HCT116 (cell line): ENCODE measurements at regions not wholly inside any gene's neighbourhood (a gene's known extent, or its start where the extent isn't known, plus 50 kb on each side); places are given as distances from the start of the nearest gene placed in this dataset.

Experiments
- ATAC-seq: fragments of 200-7000 bp; cut with Tn5 transposase; 2 replicates; pipeline ENCODE4 v1.9.1; 2020; ENCODE audit warnings: mild to moderate bottlenecking, moderate library complexity
- BruUV-seq: library from RNA; stranded (reverse); fragments of 400-500 nt; replicated peaks from 2 replicates; lab custom pipeline; 2021; lab: Mats Ljungman, UMichigan
- CTCF ChIA-PET: fragments of 300-600 bp; sonication (Branson Sonifier 250); formaldehyde crosslinking; loops from one replicate; lab custom pipeline; 2021; ENCODE audit warnings: antibody characterized with exemption; lab: Charles Lee
- POLR2A ChIA-PET: fragments of 300-600, 350-600 bp; sonication (Branson Sonifier 250); formaldehyde crosslinking; loops from one replicate; lab custom pipeline; 2021; ENCODE audit warnings: antibody characterized with exemption; lab: Charles Lee
- RAD21 ChIA-PET, 2 experiments: fragments of 300-600 bp; sonication (Branson Sonifier 250); formaldehyde crosslinking; loops; one replicate each; lab custom pipeline; 2023; ENCODE audit warnings: low total read pairs in 2 of 2; ENCODE audit not compliant: uncharacterized antibody in 2 of 2, unreplicated experiment in 2 of 2, low non-redundant PET in 1 of 2; lab: Charles Lee
- DNase-seq: peaks from one replicate; pipeline ENCODE4 v3.0.0-alpha.2; 2010; ENCODE audit warnings: low read depth, low spot score
- H2AFZ ChIP-seq: fragments of 200-600 bp; shearing (Covaris generic), sonication (generic); 2 replicates; pipeline ENCODE4 v1.6.1; 2017; ENCODE audit warnings: low read depth, mixed run types, mixed read lengths, antibody characterized with exemption, low read length; ENCODE audit not compliant: poor library complexity, severe bottlenecking
- H3K27ac ChIP-seq: 2 replicates; pipeline ENCODE4 v1.5.1; 2012; ENCODE audit warnings: low read depth, low read length
- H3K27me3 ChIP-seq: fragments of 200-600 bp; sonication (generic); 2 replicates; pipeline ENCODE4 v1.6.1; 2016; ENCODE audit warnings: mixed run types, low read length, mixed read lengths; ENCODE audit not compliant: insufficient read depth
- H3K36me3 ChIP-seq, 2 experiments: fragments of 200-500 bp in 1 of 2; fragments of 200-600 bp in 1 of 2; sonication (Bioruptor generic) in 1 of 2; sonication (generic) in 1 of 2; 2 replicates each; pipeline versions ENCODE4 v1.5.1 to v1.6.1; 2014 to 2016; ENCODE audit warnings: low read length in 2 of 2, inconsistent platforms in 1 of 2, mixed read lengths in 1 of 2, mixed run types in 1 of 2; ENCODE audit not compliant: insufficient read depth in 2 of 2, control insufficient read depth in 1 of 2
- H3K4me1 ChIP-seq, 2 experiments: fragments of 200-600 bp in 1 of 2; sonication (generic) in 1 of 2; 2 replicates each; pipeline versions ENCODE4 v1.5.1 to v1.6.1; 2012 to 2017; ENCODE audit warnings: low read length in 2 of 2, inconsistent platforms in 1 of 2, mild to moderate bottlenecking in 1 of 2, mixed read lengths in 1 of 2, mixed run types in 1 of 2, moderate library complexity in 1 of 2; ENCODE audit not compliant: insufficient read depth in 2 of 2, control insufficient read depth in 1 of 2
- H3K4me2 ChIP-seq: fragments of 200-600 bp; sonication (generic); 2 replicates; pipeline ENCODE4 v1.6.1; 2017; ENCODE audit warnings: mixed run types, low read length, mixed read lengths
- H3K4me3 ChIP-seq, 2 experiments: fragments of 200-600 bp in 1 of 2; sonication (generic) in 1 of 2; replicated peaks in 1 of 2; 2 replicates each; pipeline ENCODE4 v1.5.1; 2011 to 2016; ENCODE audit warnings: low read length in 2 of 2, control low read depth in 1 of 2, low read depth in 1 of 2, mild to moderate bottlenecking in 1 of 2, mixed read lengths in 1 of 2, mixed run types in 1 of 2
- H3K79me2 ChIP-seq: fragments of 200-600 bp; sonication (generic); 2 replicates; pipeline ENCODE4 v1.6.1; 2017; ENCODE audit warnings: mild to moderate bottlenecking, mixed run types, low read length, moderate library complexity, mixed read lengths; ENCODE audit not compliant: insufficient read depth
- H3K9ac ChIP-seq: fragments of 200-600 bp; sonication (generic); 2 replicates; pipeline ENCODE4 v1.6.1; 2016; ENCODE audit warnings: low read length, mixed read lengths
- H3K9me2 ChIP-seq: fragments of 200-600 bp; sonication (generic), shearing (Covaris generic); 2 replicates; pipeline ENCODE4 v1.6.1; 2017; ENCODE audit warnings: mixed run types, mild to moderate bottlenecking, moderate library complexity; ENCODE audit not compliant: insufficient read depth
- H3K9me3 ChIP-seq, 2 experiments: fragments of 200-500 bp in 1 of 2; fragments of 200-600 bp in 1 of 2; sonication (Bioruptor generic) in 1 of 2; sonication (generic) in 1 of 2; 2 replicates each; pipeline ENCODE4 v1.6.1; 2014 to 2017; ENCODE audit warnings: low read length in 2 of 2, mixed read lengths in 2 of 2, inconsistent platforms in 1 of 2, low read depth in 1 of 2, mild to moderate bottlenecking in 1 of 2, mixed run types in 1 of 2, moderate library complexity in 1 of 2; ENCODE audit not compliant: control insufficient read depth in 1 of 2, insufficient read depth in 1 of 2
- H4K20me1 ChIP-seq: fragments of 200-600 bp; sonication (generic), shearing (Covaris generic); 2 replicates; pipeline ENCODE4 v1.6.1; 2017; ENCODE audit warnings: mixed run types, mild to moderate bottlenecking, moderate library complexity; ENCODE audit not compliant: insufficient read depth
- ATF3 ChIP-seq: IDR thresholded peaks from 2 replicates; pipeline ENCODE4 v1.6.1; 2012
- CTCF ChIP-seq, 3 experiments: fragments of 200-600 bp in 1 of 3; sonication (generic) in 1 of 3; IDR thresholded peaks in 2 of 3; conservative IDR thresholded peaks in 1 of 3; 2 replicates each; pipeline ENCODE4 v1.5.1; 2012 to 2017; ENCODE audit warnings: low read depth in 2 of 3, low read length in 2 of 3, antibody characterized with exemption in 1 of 3, borderline replicate concordance in 1 of 3, control low read depth in 1 of 3, mild to moderate bottlenecking in 1 of 3, mixed read lengths in 1 of 3, mixed run types in 1 of 3, moderate library complexity in 1 of 3; ENCODE audit not compliant: insufficient read depth in 1 of 3
- RAD21 ChIP-seq: IDR thresholded peaks from 2 replicates; pipeline ENCODE4 v1.6.1; 2012; ENCODE audit warnings: low read depth, mild to moderate bottlenecking
- REST ChIP-seq: IDR thresholded peaks from 2 replicates; pipeline ENCODE4 v1.6.1; 2012; ENCODE audit warnings: low read depth
- SIN3A ChIP-seq: IDR thresholded peaks from 2 replicates; pipeline ENCODE4 v1.6.1; 2012; ENCODE audit warnings: low read depth
- SP1 ChIP-seq: IDR thresholded peaks from 2 replicates; pipeline ENCODE4 v1.6.1; 2012; ENCODE audit warnings: low read depth
- YY1 ChIP-seq: IDR thresholded peaks from 2 replicates; pipeline ENCODE4 v1.6.1; 2011; ENCODE audit warnings: low read length, low read depth, moderate library complexity, mild to moderate bottlenecking; ENCODE audit not compliant: insufficient replicate concordance; ENCODE audit errors: extremely low read depth
- ZBTB33 ChIP-seq: IDR thresholded peaks from 2 replicates; pipeline ENCODE4 v1.6.1; 2011; ENCODE audit warnings: mild to moderate bottlenecking, low read length, moderate library complexity; ENCODE audit not compliant: insufficient replicate concordance; ENCODE audit errors: extremely low read depth
- intact Hi-C: fragments of 100-400 bp; cut with micrococcal nuclease; formaldehyde crosslinking; loops from 2 replicates; pipeline ENCODE4 v1.10.0; 2022

GRCh38 chr2:222361787-222362186, 62.6 kb upstream of the SGPP2 start:
- ATAC-seq: no peak

More at GRCh38 chr2:222361787-222362186, 62.6 kb upstream of the SGPP2 start:
- Histone ChIP-seq H3K79me2 (no peaks in the 10 kb centered on the region), H2AFZ (no peak overlapping the region), H3K9ac (no peak overlapping the region), H3K9me2 (no peaks in the 10 kb centered on the region), H4K20me1 (no peaks in the 10 kb centered on the region), H3K27ac (no peak overlapping the region), H3K4me3 (no peak overlapping the region), H3K4me2 (no peak overlapping the region), H3K9me3 (no peaks in the 10 kb centered on the region), H3K36me3 (no peaks in the 10 kb centered on the region), H3K4me1 (no peaks in the 10 kb centered on the region), H3K27me3 (no peaks in the 10 kb centered on the region)
- ChIA-PET POLR2A (no interaction called here), CTCF (no interaction called here), RAD21 (no interaction called here)
- no peak for DNase-seq
- no TSS peak for BruUV-seq
- intact Hi-C loops: no loop called here
- TF ChIP-seq ATF3 (no peak), SIN3A (no peak), ZBTB33 (no peak), CTCF (IDR thresholded peaks at IDR 0.05 in 2 of 3, conservative IDR thresholded peaks at IDR 0.05 in 1 of 3; ENCODE audit: borderline replicate concordance in 1 of 3, insufficient read depth in 1 of 3, low read depth in 2 of 3, low read length in 2 of 3) (no peak), SP1 (no peak), REST (no peak), YY1 (no peak), RAD21 (no peak)
